Fibroblast of skin of left quadriceps (primary cell): ENCODE measurements at regions not wholly inside any gene's neighbourhood (a gene's known extent, or its start where the extent isn't known, plus 50 kb on each side); places are given as distances from the start of the nearest gene placed in this dataset.

Experiments
- DNase-seq, 2 experiments: peaks; one replicate each; pipeline ENCODE4 v3.0.0-alpha.2; 2013; ENCODE audit warnings: low read depth in 2 of 2

DNA sequence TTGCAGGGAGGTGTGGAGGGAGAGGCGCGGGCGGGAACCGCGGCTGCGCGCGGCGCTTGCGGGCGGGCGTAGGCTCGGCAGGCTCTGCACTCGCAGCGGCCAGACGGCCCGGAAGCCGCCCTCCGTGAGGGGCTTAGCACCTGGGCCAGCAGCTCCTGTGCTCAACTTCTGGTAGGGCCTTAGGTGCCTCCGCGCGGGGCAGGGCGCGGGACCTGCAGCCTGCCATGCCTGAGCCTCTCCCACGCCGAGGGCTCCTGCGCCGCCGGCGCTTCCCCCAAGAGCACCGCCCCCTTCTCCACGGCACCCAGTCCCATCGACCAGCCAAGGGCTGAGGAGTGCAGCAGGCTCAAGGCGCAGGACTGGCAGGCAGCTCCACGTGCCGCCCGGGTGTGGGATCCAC, 940.8 kb upstream of the PCDH9 start:
- no peak for DNase-seq

DNA sequence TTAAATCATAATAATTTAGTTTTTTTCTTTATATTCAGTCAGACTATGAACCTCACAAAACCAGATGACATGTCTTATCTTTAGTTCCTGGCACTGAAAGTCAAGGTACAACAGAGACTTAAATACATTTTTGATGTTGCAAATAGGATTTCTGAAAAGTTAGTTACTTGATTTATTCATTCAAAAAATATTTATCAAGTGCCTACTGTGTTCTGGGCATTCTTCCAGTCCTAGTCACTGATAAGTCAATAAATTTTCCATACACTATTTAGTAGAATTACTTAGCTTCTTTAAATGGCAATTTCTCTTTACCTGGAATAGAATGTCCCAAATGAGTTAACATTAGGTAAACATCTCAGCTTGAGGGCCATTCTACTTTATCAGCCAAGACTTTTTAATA, 938.3 kb upstream of the PCDH9 start:
- no peak for DNase-seq

DNA sequence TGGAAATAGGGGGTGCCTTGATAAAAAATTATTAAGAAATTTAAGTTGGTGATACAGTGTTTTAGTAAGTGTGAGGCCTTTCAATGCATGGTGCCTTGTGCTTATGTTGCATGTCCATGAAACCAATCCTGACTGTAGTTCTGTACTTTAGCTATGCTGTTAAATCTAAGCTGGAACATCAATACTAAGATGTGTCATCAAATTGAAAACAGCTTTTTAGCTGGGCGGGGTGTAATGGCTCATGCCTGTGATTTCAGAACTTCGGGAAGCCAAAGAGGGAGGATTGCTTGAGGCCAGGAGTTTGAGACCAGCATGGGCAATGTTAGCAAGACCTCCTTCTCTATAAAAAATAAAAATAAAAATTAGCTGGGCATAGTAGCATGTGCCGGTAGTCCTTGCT, 930.3 kb upstream of the PCDH9 start:
- peak; percentile 14 to 18 for DNase-seq

DNA sequence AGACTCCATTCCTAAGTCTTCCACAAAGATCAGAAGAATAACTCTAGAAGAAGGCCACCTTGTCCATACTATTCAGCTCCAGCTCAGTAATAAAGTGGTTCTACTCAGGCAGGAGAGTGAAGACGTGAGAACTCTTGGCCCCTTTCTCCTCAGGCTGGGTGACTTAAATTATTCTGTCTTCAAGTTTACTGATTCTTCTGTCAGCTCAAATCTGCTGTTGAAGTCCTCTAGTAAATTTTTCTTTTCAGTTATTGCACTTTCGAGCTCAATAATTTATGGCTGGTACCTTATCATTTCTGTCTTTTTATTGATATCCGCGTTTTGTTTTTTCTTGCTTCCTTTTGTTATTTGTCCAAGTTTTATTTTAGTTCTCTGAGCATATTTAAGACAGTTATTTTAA, 922.3 kb upstream of the PCDH9 start:
- no peak for DNase-seq

DNA sequence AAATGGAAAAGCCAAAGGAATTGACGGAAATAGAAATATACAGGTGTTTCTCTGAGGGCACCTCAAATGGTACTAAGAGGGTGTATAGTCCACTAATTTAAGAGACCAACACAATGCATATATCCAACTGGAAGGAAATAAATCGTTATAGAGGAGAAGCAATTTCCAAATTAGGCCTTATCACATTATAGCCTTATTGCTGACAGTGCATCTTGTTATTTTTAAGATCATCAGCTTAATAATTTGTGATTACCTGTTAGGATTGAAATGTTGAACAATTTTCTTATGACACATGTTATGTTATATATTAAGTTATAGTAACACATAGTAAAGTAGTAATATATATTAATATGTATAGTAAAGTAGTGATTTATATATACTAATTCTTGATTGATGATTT, 915.7 kb upstream of the PCDH9 start:
- DNase-seq: no peak

DNA sequence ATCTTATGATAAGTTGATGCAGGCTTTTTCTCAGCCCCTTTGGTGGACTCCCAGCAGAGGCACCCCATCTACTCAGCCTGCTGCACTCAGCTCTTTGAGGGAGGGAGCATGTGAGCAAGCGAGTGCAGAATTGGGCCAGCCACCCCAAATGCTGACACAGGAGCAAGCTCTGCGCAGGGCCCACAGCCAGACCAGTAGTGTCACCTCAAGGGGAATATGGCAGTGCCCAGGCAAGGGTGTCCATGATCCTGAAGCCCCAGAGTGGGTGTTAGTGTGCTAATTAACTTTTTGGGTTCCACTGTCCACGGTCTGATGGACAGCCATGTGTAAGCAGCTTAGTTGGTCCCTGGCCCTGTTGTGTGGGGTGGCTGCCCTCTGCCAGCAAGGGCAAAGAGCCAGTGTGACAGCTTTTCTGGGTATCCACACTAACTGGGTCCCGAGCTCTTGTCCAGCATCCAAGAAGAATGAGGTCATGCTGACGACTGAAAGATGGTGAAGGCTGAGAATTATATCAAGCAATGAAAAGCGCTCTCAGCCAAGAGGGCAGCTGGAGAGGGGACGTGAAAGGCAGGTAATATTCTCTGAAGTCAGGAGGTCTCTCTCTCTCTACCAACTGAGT, 898.3 kb upstream of the PCDH9 start:
- DNase-seq: no peak

DNA sequence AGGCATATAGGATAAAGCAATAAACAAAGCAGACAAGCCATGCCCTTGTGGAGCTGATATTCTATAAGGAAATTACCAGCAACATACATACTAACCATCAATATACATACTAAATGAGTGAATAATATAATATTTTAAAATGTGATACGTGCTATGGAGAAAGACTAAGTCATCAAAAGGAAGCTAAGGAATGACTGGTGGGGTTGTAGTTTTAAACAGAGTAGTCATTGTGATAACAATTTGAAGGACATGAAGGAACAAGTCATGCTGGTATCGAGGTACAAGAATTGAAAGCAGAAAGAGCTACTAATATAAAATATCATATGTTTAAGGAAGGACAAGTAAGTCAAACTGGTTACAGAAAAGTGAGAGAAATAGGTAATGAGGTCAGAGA, 894.9 kb upstream of the PCDH9 start:
- no peak for DNase-seq

DNA sequence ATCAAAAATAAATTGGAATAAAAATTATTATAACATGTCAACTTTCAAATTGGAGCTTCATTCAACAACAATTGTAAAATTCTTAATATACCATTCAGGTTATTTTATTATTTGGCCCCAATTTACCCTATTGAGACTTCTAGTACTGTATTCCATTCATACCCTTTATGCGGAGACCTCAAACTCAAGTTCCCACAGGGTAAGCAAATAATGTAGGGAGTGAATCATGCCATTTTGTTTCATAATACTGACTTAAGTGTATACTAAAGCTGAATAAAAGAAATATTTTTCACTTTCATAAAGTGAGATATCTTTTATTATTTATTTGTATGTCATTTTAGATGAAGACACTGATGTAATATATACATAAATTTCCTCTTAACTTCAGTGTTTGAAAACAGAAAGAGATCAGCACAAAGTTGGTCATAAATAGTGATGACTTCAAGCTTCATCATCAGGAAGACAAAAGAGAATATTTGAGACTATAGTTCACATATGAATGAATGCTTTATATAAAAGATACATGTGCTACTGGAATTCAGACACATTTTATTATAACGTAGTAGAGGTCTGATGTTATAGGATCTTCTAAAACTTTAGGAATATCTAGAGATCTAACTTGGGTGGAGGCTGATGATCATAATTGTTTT, 894.4 kb upstream of the PCDH9 start:
- DNase-seq: no peak

DNA sequence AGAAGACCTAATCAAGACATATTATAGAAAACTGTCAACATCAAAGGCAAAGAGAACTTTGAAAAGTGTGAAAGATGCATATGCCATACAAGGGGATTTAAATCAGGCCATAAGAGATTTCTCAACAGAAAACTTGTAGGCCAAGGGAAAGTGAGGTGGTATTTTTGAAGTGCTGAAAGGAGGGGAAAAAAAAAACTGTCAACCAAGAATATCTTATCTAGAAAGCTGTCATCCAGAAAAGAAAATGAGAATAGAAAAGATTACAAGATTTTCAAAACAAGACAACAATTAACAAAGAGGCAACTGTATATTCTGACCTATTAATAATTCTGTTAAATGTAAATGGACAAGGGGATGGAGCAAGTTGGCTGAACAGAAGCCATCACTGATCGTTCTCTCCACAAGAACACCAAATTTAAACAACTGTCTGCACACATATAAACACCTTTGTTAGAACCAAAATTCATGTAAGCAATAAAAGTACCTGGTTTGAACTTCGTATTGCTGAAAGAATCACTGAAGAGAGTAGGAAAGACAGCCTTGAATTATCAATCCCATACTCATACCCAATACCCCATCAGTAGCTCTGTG, 880.1 kb upstream of the PCDH9 start:
- DNase-seq: no peak

DNA sequence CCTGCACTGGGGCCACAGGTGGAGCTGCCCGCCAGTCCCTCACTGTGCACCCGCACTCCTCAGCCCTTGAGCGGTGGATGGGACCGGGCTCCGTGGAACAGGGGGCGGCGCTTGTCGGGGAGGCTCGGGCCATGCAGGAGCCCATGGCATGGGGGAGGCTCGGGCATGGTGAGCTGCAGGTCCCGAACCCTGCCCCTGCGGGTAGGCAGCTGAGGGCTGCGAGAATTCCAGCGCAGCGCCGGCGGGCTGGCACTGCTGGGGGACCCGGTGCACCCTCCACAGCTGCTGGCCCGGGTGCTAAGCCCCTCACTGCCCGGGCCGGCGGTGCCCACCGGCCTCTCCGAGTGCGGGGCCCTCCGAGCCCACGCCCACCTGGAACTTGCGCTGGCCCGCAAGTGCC, 877.5 kb upstream of the PCDH9 start:
- no peak for DNase-seq

DNA sequence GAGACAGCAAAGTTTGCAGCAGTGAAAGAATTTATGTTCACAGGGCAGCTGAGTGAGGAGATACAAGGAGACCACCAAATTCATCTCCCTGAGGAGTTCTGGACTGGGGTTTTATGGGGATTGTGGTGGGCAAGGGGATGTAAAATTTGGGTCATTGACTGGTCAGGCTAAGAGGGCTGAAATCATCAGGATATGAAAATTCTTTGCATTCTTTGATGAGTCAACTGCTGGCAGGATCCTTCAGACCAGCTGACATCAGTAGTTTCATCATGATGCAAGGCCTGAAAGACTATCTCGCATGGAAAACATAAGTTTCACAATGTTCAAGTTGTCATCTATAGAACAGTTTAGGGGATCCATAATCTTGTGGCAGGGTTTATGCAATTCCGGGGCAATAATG, 869.5 kb upstream of the PCDH9 start:
- peak; percentile 20 to 21 for DNase-seq

DNA sequence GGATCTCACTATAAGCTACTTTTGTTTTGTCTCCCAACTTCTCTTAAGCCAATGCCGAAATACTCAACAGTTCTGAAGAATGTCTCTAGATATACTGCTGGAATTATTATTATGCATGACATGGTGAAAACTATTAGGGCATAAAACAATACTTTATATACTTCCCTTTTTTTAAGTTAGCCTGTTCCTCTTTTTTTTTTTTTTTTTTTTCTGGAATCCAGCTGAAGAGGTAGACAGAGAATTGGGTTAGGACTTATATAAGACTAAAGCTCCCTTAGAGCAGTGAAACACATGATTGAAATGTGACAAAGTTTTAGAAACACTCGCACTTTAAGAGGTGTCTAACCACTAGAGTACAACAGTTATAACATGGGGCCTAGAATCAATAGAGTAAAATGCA, 850.9 kb upstream of the PCDH9 start:
- no peak for DNase-seq

DNA sequence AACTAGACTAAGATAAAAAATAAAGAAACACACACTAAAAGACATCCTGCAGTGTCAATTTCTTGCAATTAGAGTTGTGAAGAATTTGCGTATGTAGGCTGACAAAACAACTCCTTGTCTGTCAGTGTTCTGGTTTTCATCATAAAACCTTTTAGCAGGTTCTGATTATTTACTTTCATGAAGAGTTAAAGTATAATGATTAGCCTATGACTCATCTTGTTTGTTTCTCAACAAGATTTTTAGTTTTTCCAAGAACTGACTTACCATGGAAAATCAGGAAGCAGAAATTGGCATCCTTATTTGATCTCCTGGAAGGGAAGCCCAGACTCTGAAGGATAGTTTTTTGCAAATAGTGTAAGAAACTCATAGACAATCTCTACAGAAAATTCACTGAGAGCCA, 848.7 kb upstream of the PCDH9 start:
- DNase-seq: no peak

DNA sequence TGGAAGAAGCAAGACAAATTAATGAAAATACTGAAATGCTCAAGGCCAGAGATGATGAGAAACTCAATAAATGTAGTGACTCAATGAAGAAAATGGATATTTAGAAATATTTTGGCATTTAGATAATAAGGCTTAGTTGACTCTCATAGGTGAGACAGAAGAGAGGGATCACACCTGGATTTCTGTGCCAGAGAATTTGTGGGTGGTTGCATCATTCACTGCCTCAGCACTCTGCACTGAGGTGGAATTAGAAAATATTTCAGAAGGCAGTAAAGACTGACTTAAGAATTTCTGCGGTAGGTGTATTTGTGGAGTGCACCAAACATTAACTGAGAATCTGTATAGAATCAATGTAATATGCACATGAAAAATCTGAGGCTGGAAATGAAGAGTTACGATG, 848.3 kb upstream of the PCDH9 start:
- no peak for DNase-seq

DNA sequence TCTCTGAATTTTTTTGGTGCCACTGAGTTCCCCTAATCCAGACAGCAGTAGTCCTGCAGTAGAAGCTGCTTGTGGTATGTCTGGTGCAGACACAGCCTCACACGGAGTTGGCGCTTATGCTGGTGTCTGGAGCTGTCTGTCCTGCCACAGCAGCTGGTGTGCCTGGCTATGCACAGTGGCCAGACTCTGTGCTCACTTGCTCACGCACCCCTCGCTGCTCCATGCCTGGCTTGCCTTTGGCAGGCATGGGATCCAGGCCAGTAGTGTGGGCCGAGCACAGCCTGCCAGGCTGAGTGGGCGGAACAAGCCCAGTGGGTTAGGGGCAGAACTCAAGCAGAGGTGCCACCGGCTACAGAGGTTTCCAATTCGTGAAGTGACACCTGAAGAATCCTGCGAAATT, 845.9 kb upstream of the PCDH9 start:
- DNase-seq: no peak

DNA sequence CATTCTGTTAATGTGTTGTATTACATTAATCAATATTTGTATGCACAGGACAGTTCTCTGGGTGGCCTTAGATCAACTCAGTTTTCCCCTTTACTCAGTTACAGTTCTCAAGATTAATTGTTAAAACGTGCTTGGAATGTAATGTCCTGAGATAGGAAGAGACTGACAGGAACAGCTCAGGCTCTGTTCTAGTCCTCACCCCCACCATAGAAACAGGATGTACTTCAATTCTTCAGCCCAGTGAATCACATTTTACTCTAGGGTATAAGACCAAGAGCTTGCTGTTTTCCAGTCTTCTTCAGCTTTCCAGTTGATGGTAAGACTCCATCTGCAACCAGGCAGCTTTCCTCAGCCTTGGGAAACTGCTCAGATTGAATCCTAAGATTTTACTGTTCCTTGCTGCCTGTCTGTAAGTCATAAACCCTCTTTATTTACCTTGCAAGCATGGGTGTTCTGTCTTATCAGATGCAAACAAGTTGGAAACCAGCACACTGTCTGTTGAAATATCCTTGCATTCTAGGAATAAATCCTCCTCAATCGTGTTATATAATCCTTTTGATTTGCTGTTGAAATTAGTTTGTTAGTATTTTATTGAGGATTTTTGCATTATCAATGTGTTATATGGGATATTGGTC, 836.9 kb upstream of the PCDH9 start:
- DNase-seq: no peak

DNA sequence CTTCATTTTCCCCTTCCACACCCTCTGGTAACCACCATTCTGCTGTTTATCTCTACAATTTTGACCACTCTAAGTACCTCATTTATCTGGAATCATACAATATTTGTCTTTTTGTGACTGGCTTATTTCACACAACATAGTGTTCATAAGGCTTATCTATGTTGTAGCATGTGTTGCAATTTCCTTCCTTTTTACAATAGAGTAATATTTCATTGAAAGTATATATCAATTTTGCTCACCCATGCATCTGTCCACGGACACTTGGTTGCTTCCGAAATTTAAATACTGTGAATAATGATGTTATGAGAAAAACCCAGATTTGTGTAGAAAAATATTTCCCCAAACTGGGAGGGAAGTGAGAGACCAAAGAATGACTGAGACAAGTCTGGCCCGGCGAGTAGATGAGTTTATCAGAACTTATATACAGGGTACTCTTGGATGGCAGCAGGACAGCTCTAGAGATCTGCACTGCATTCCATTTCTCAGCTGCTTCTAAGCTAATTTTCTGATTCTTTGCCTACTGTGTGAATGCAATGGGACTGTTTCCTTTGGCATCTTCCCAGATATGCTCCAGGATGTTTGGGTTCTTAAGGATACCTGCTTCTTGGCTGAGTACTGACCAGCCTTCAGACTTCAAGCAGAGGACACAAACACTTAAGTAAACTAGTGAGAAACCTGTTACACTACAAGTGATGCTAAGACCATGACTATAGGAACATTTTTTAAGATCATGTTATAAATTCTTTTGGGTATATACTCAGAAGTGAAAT, 834.0 kb upstream of the PCDH9 start:
- DNase-seq: no peak

DNA sequence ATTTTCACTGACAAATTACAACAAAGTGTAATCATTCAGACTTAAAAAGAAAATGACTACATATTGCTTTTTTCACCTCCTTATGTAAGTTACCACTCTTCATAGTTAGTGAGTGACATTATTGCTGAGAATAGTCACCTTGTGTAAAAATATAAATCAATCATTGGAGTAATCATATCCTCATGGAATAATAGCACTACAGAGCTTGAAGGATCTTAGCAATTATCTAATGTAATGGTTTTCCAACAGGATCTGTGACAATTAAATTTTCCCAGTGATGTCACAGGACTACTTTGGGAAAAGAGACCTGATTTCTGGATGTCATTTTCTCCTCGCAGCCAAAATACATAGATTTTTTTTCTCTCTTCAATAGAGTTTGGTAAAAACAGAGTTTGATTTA, 833.0 kb upstream of the PCDH9 start:
- no peak for DNase-seq

DNA sequence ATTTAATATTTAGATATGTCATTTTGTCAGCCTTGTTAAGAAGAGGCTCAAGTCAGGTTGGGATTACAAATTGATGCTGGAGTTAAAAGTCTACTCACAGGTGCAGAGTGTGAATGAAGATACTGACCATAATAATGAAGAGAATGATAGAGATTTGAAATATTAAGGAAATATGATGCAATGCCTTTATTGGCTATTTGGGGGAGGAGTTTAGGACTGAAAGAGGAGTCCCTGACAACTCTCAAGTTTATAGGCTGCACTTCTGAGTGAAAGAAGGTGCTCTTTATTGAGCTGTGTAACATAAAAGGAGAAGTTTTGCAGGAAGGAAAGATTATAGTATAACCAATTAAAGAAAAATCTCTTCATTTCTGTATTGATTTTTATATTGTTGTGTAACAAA, 827.7 kb upstream of the PCDH9 start:
- no peak for DNase-seq

DNA sequence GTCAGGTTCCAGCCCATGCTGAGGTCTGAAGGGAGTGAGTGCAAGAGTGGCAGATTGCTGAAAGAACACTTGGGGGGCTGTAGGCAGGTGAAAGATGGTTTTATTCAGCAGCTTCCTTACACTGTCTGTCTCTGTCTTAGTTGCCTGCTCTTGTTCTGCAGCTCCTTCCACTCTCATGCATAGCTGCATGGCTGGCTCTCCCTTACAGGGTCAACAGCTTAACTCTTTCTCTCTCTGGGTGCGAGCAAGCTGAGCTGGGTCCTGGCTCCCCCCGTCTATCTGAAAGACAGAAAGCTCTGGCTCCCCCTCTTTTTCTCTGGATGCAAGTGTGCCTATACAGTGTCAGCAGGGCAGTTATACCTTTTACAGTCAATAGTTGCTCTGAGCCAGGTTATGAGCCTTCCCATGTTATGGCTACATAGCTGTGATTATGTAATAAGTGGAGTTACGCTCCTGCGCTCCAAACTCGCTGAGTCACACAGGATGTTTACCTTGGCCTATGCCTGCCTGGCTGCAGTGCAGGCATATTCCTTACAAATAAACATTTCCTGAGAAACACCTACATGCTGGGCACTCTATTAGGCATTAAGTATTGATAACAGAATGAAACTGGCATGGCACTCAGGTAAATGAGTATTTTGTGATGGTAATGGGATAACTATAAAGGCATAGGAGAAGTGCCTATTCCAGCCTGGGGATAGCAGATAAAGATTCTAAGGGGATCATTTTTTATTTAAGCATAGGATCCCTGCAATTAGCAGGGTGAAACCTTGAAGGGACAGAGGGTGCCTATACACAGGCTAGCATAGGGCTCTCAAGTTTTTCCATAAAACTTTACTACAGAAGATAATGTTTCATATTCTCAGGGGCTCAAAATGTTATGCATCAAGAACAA, 826.9 kb upstream of the PCDH9 start:
- no peak for DNase-seq

DNA sequence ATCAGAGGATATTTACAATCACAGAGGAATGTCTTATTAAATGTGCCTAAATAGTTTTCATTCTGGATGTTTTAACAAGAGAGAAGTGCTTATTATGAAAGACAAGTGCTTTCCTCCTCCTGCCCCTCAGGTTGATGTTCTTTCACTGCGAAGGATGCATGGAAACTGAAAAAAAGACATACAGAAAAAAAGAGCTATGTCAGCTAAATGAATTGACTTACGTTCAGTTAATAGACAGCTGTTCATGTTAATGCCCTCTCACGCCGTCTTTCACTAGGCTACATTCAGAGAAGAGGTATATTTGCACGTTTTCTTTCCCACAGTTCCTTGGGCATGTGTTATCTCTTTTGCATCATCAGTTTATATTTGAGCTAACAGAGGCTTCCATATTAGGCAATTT, 821.8 kb upstream of the PCDH9 start:
- no peak for DNase-seq
